Fibroblast of skin of back (primary cell): ENCODE measurements at regions not wholly inside any gene's neighbourhood (a gene's known extent, or its start where the extent isn't known, plus 50 kb on each side); places are given as distances from the start of the nearest gene placed in this dataset.
"Not testable (repeated sequence)": the region's sequence is repeated elsewhere in the genome, so short reads cannot be mapped to it uniquely, and the experiment has no call there.

Source experiments
- DNase-seq: peaks from one replicate; pipeline ENCODE4 v3.0.0-alpha.2; 2013

DNA sequence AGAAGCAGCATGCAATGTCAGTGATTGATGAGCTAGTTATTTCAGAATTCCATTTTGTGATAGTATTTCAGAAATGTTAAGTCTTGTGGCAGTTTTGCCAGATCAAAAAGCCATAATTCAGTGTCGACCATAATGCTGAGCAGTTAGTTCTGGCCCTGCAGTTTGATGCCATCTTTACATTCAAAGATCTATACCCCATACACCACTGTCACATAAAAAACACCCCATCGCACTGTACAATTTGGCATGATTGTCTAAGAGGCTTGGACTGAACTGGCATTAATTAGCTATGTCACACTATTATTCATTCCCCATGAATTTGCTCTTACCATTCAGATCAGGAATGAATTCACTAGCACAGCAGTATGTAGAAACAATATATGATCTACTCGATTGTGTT is 127.7 kb upstream of the EPHA3 start:
- no peak for DNase-seq

GRCh38 chr3:88983458-88983857 is 124.0 kb upstream of the EPHA3 start:
- no peak for DNase-seq

DNA sequence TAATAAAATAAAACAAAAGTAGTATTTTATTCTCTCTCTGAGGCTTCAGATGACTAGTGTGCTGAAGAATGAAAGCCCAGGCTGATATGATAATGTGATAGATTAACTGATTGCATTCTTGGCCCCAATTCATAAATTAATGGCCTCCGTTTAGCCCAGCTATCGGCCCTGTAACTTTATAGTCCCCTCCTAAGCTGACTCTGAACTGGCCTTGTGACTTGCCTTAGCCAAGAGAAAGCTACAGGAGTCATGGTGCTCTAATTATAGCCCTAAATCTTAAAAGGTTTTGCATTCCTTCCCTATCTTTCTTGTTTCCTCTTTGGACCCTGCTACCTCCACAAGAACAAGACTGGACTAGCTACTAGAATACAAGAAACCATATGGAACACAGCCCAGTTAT is 123.2 kb upstream of the EPHA3 start:
- DNase-seq, result no peak

DNA sequence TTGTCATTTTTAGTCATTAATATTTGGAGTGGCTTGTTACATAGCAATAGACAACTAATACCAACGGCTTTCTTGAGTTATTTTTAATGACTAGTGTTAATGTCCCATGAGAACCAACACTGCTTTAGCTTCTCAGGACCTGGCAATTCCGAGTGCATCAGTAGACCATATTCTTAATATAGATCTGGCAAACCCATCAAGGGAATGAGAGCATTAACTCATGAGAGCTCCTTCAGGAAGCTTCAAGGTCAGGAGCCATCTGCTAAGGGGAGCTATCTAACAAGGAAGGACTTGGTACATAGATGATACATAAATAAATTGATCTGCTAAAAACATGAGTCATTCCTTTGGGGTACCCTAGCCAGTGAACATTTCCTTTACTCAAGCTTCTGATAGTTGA is 122.6 kb upstream of the EPHA3 start:
- no peak for DNase-seq

GRCh38 chr3:88985491-88985890 is 121.9 kb upstream of the EPHA3 start:
- no peak for DNase-seq

DNA sequence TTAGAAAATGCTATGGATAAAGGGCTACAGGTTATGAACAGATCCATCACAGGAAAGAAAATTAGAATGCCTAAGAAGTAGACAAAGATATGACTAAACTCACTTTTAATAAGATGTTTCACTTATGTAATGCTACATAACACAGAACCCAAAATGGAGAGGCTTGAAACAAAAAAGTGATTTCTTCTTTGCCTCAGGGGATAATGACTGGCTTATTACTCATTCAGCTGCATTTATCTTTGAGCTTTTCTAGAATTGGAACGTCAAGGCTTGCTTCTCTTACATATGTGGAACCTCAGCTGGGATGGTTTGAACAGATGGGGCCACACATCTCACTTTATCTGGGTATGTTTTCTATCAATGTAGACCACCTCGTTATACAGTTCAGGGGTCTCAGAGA is 120.6 kb upstream of the EPHA3 start:
- DNase-seq, result peak; percentile 87

DNA sequence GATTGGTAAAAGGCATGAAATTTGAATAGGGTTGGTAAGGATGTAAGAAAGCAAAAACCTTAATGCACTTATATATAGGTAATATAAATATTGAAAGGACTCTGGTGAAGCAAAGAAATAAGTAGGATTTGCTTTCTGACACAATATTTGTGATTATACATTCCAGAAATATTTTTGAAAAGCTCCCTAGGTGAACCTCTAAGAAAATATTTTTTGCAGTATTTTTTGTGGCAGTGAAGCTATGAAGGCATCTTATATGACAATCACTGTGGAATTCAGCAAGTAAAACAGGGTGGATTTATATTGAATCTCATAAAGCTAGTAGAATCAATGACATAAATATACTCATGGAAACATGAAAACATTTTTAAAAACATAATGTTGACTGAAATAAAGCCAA is 119.6 kb upstream of the EPHA3 start:
- DNase-seq, result peak; percentile 53

GRCh38 chr3:88988906-88989305 is 118.5 kb upstream of the EPHA3 start:
- no peak for DNase-seq

DNA sequence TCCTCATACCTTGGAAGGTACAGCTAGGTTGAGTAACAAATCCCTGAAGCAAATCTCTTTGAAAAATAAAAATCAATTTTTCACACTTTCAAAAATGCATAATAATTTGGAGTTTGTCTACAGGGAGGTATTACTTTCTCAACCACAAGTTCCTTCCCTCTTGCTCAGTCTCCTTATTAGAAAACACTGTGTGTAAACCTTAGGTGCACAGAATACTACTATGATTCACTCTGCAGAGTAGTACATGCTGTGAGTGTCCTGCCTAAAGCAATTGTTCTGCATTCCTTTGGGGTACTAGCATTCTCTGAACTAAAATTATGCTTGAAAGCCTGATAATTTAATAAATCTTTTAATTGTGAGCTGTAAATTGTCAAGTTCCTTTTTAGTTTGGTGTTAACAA is 115.9 kb upstream of the EPHA3 start:
- DNase-seq, result peak; percentile 55

- no peak for DNase-seq
These were observed 110.7 kb upstream of the EPHA3 start for GRCh38 chr3:88996691-88997090.

GRCh38 chr3:88997260-88997659 is 110.2 kb upstream of the EPHA3 start:
- no peak for DNase-seq

GRCh38 chr3:89000886-89001285 is 106.5 kb upstream of the EPHA3 start:
- DNase-seq, result peak; percentile 64

DNA sequence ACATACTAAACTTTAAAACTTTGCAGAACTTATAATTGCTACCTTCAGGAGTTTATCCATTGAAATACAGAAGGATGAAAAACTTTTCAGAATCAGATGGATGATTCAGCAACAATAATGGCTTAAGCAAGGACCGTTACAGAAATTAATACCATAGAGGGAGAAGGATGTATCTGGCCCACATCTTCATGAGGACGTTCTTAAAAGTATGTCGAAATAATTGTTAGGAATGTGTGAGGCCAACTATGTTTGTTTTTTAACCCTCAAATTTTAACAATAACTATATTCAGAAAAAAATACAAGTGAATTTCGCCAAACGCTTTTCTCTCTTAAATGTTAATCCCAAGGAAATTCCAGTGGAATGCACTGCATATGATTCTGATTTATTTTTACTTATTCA is 105.2 kb upstream of the EPHA3 start:
- DNase-seq, result no peak

DNA sequence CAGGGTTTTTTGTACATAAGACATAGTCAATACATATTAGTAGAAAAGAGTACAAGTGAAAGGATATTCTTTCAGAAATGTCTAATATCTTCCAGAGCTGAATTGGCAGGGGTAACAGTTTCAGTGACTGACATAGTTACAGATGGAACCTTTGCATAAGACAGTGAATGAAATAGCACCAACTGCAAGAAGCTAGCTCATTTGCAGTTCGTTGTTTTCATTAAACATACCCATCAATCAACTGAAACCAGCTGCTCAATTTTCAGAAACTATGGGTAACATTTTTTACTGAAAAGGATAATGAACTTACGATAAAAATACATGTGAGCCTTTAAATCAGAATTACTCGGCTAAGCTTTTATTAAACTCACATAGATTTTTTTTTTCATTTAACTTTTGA is 93.9 kb upstream of the EPHA3 start:
- no peak for DNase-seq

GRCh38 chr3:89017531-89017930 is 89.9 kb upstream of the EPHA3 start:
- DNase-seq, result no peak

GRCh38 chr3:89025185-89025584 is 82.2 kb upstream of the EPHA3 start:
- peak; percentile 72 for DNase-seq

DNA sequence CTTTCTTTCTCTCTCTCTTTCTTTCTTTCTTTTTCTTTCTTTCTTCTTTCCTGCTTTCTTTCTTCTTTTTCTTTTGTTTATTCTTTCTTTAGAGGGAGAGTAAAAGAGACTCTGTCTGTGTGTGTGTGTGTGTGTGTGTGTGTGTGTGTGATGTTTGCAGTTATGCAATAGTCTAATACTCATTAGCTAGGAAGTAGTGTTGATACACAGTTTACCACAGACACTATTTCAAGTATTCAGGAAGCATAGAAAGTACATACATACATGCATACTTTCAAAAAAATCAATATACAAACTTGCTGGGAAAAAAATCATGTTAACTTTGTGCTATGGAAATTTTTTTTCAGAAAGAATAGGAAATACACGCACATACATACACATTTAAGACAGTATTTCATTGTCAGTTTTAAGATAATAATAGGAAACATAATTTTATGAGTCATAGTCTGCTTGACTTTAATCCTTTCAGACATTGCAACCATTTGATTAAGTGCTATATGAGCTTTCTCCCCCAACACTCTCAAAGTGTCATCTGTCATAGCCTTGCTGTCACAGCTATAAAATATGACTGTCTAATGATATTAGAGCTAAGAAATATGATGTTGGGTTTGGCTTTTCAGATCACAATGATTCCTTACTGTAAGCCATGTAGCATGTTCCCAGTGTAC is 74.9 kb upstream of the EPHA3 start:
- peak; percentile 43 for DNase-seq

DNA sequence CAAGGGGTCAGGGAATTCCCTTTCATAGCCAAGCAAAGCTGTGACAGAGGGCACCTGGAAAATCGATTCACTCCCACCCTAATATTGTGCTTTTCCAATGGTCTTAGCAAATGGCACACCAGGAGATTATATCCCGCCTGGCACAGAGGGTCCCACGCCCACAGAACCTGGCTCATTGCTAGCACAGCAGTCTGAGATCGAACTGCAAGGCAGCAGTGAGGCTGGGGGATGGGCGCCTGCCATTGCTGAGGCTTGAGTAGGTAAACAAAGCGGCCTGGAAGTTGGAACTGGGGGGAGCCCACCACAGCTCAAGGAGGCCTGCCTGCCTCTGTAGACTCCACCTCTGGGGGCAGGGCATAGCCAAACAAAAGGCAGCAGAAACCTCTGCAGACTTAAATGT is 72.7 kb upstream of the EPHA3 start:
- not testable (repeated sequence) for DNase-seq

GRCh38 chr3:89038869-89039268 is 68.6 kb upstream of the EPHA3 start:
- no peak for DNase-seq

GRCh38 chr3:89042236-89042835 is 65.1 kb upstream of the EPHA3 start:
- peak; percentile 71 for DNase-seq

- no peak for DNase-seq
These were observed 64.0 kb upstream of the EPHA3 start for GRCh38 chr3:89043406-89043932.

- DNase-seq, result no peak
These were observed 60.8 kb upstream of the EPHA3 start for GRCh38 chr3:89046661-89047060.

- no peak for DNase-seq
These were observed 58.3 kb upstream of the EPHA3 start for GRCh38 chr3:89049119-89049518.

- no peak for DNase-seq
These were observed 55.0 kb upstream of the EPHA3 start for GRCh38 chr3:89052386-89052785.

DNA sequence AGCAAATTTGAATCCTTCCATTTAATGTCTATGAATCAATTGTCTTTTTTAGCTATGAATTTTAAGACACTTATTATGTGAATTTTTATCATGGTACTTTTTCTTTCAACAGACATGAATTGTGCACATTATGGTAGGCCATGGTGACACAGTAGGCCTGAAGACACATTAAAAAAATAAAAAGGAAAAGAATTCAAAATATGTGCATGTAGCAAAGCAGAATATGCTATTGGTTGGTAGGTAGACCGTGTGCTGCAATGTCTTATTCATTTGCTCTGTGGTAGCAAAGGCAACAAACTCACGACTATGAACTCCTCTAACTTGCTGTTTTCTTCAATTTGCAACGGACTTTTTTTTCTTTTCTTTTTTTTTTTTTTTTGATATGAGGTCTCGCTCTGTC is 50.0 kb upstream of the EPHA3 start:
- no peak for DNase-seq
